Activated CD8-positive, alpha-beta T cell treated with anti-CD3 and anti-CD28 coated beads, Interleukin-2, amount 10 ng/mL, durations not matched to agents 7 days and 5 days (primary cell): ENCODE measurements at regions not wholly inside any gene's neighbourhood (a gene's known extent, or its start where the extent isn't known, plus 50 kb on each side); places are given as distances from the start of the nearest gene placed in this dataset.

Source experiments
- ATAC-seq: fragments of 150-1000 bp; cut with Tn5 transposase; one replicate; pipeline ENCODE4 v1.10.0; 2021; ENCODE audit warnings: moderate library complexity
- CTCF ChIA-PET: fragments of 350-600 bp; sonication (Branson Sonifier 250); formaldehyde crosslinking; loops from one replicate; lab custom pipeline; 2021; ENCODE audit warnings: antibody characterized with exemption; lab: Charles Lee
- POLR2A ChIA-PET: fragments of 350-600 bp; sonication (Branson Sonifier 250); formaldehyde crosslinking; loops from one replicate; lab custom pipeline; 2021; ENCODE audit warnings: antibody characterized with exemption; lab: Charles Lee
- DNase-seq: peaks from one replicate; pipeline ENCODE4 v3.0.0-alpha.2; 2020
- H3K27ac Mint-ChIP-seq: one replicate; pipeline ENCODE4 v1.8.0; 2021; ENCODE audit warnings: mild to moderate bottlenecking, mixed read lengths
- H3K27me3 Mint-ChIP-seq: one replicate; pipeline ENCODE4 v1.8.0; 2021; ENCODE audit warnings: low read depth, mixed read lengths
- H3K36me3 Mint-ChIP-seq: one replicate; pipeline ENCODE4 v1.8.0; 2021; ENCODE audit warnings: low read depth, mixed read lengths
- H3K4me1 Mint-ChIP-seq: one replicate; pipeline ENCODE4 v1.8.0; 2021; ENCODE audit warnings: low read depth, mixed read lengths
- H3K4me3 Mint-ChIP-seq: one replicate; pipeline ENCODE4 v1.8.0; 2021; ENCODE audit warnings: mild to moderate bottlenecking, mixed read lengths
- H3K9me3 Mint-ChIP-seq: one replicate; pipeline ENCODE4 v1.8.0; 2022; ENCODE audit warnings: mixed read lengths; ENCODE audit not compliant: insufficient read depth

DNA sequence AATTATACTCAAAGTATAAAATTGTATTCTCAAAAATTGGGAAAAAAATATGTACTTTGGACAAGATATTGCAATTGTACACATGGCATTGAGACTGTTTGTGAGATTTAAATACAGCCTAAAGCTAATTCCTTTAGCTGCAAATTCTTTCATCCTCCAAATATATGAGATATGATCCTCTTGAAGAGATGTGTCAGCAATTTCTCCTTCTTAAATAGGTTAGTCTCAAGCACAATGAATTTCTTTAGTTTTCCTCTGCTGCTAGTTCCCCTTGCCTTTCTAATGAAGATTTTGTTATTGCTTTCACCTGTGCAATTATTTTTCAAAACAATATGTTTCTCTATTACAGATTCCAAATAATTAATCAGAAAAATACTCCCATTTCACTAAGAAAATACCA is 153.4 kb upstream of the GULP1 start:
- POLR2A ChIA-PET: no interaction called here
- no peak overlapping the region for H3K4me3 Mint-ChIP-seq
- DNase-seq (no peak), ATAC-seq (no peak)
- H3K4me1 Mint-ChIP-seq: no peaks in the 10 kb centered on the region
- no peak overlapping the region for H3K27ac Mint-ChIP-seq
- CTCF ChIA-PET: no interaction called here
- H3K27me3 Mint-ChIP-seq: no peaks in the 10 kb centered on the region
- no peaks in the 10 kb centered on the region for H3K36me3 Mint-ChIP-seq
- H3K9me3 Mint-ChIP-seq: no peaks in the 10 kb centered on the region

- no peak for DNase-seq
- H3K4me1 Mint-ChIP-seq: no peaks in the 10 kb centered on the region
- no peaks in the 10 kb centered on the region for H3K9me3 Mint-ChIP-seq
- no peaks in the 10 kb centered on the region for H3K36me3 Mint-ChIP-seq
- no peak overlapping the region for H3K27ac Mint-ChIP-seq
- no peak overlapping the region for H3K4me3 Mint-ChIP-seq
- ATAC-seq: no peak
- ChIA-PET CTCF (interaction anchor here (1.1 kb wide), 1 partner anchor 10 kb away, joined by 3 read pairs; no protein-coding TSS in a partner anchor), POLR2A (no interaction called here)
- no peaks in the 10 kb centered on the region for H3K27me3 Mint-ChIP-seq
These were observed 149.6 kb upstream of the GULP1 start for GRCh38 chr2:188142088-188142487.

GRCh38 chr2:188142636-188143295 is 148.9 kb upstream of the GULP1 start:
- POLR2A ChIA-PET: no interaction called here
- no peaks in the 10 kb centered on the region for H3K36me3 Mint-ChIP-seq
- no peak overlapping the region for H3K27ac Mint-ChIP-seq
- H3K4me1 Mint-ChIP-seq: no peaks in the 10 kb centered on the region
- no peak overlapping the region for H3K4me3 Mint-ChIP-seq
- no peaks in the 10 kb centered on the region for H3K9me3 Mint-ChIP-seq
- DNase-seq (no peak), ATAC-seq (no peak)
- CTCF ChIA-PET: interaction anchor here (1.1 kb wide), 1 partner anchor 10 kb away, joined by 3 read pairs; no protein-coding TSS in a partner anchor
- H3K27me3 Mint-ChIP-seq: no peaks in the 10 kb centered on the region

- no peak overlapping the region for H3K27ac Mint-ChIP-seq
- CTCF ChIA-PET: no interaction called here
- H3K4me1 Mint-ChIP-seq: no peaks in the 10 kb centered on the region
- H3K27me3 Mint-ChIP-seq: no peaks in the 10 kb centered on the region
- no peaks in the 10 kb centered on the region for H3K36me3 Mint-ChIP-seq
- POLR2A ChIA-PET: no interaction called here
- ATAC-seq (no peak), DNase-seq (no peak)
- no peaks in the 10 kb centered on the region for H3K9me3 Mint-ChIP-seq
- no peak overlapping the region for H3K4me3 Mint-ChIP-seq
These were observed 145.8 kb upstream of the GULP1 start for GRCh38 chr2:188145885-188146284.

- Mint-ChIP-seq H3K4me1 (no peaks in the 10 kb centered on the region), H3K4me3 (no peak overlapping the region), H3K9me3 (no peaks in the 10 kb centered on the region), H3K36me3 (no peaks in the 10 kb centered on the region), H3K27ac (no peak overlapping the region), H3K27me3 (no peaks in the 10 kb centered on the region)
- CTCF ChIA-PET: no interaction called here
- POLR2A ChIA-PET: no interaction called here
- no peak for ATAC-seq
- DNase-seq: no peak
These were observed 144.8 kb upstream of the GULP1 start for GRCh38 chr2:188146888-188147287.

- H3K4me3 Mint-ChIP-seq: no peak overlapping the region
- POLR2A ChIA-PET: no interaction called here
- no peaks in the 10 kb centered on the region for H3K27me3 Mint-ChIP-seq
- no peak overlapping the region for H3K27ac Mint-ChIP-seq
- no peak for DNase-seq
- no peaks in the 10 kb centered on the region for H3K9me3 Mint-ChIP-seq
- H3K4me1 Mint-ChIP-seq: no peaks in the 10 kb centered on the region
- CTCF ChIA-PET: no interaction called here
- no peak for ATAC-seq
- H3K36me3 Mint-ChIP-seq: no peaks in the 10 kb centered on the region
These were observed 140.0 kb upstream of the GULP1 start for GRCh38 chr2:188151670-188152069.

DNA sequence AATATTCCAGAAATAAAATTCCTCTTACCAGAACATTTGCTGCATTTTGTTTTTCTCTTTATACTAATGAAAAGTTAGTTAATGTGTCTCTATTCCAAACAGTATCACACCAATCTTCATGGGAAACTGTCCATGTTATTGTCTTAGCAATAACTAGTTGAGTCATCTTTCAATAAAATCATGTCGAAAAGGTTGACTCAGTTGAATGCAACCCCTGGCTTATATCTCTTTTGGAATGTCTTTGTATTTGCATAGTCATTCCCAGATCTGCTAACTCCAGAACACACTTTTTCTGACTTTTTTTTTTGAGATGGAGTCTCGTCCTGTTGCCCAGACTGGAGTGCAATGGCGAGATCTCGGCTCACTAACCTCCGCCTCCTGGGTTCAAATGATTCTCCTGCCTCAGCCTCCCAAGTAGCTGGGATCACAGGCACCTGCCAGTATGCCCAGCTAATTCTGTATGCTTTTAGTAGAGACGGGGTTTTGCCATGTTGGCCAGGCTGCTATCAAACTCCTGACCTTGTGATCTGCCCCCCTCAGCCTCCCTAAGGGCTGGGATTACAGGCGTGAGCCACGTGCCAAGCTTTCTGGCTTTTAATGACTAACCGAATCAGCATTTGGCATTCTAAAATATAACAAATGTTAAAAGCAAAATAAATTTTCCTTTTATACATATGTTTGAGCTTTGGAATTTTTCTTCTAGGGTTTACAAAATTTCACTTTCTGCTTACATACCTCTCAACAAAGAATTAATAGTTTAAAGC is 133.2 kb upstream of the GULP1 start:
- H3K27me3 Mint-ChIP-seq: no peaks in the 10 kb centered on the region
- no peak overlapping the region for H3K27ac Mint-ChIP-seq
- H3K9me3 Mint-ChIP-seq: no peaks in the 10 kb centered on the region
- ChIA-PET POLR2A (no interaction called here), CTCF (no interaction called here)
- no peak for ATAC-seq
- no peak overlapping the region for H3K4me3 Mint-ChIP-seq
- no peaks in the 10 kb centered on the region for H3K36me3 Mint-ChIP-seq
- H3K4me1 Mint-ChIP-seq: no peaks in the 10 kb centered on the region
- no peak for DNase-seq

DNA sequence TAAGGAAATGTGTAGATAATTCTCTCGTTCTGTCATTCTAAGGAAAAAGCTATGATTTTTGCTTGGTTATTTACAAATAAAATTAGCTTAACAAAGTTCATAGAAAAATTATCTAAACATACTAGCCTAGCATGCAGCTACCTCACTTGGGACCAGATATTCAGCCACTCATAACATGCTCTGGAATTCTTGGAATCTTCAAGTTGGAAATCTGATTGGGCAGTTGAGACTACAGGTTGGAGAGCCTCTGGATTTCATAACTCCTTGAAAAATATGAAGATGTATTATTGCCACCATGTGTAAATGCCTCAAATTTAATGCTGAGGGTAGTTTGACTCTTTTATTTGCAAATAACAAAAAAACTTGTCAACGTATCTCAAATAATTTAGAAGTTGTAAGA is 132.2 kb upstream of the GULP1 start:
- Mint-ChIP-seq H3K9me3 (no peaks in the 10 kb centered on the region), H3K4me1 (no peaks in the 10 kb centered on the region), H3K27me3 (no peaks in the 10 kb centered on the region), H3K27ac (no peak overlapping the region), H3K36me3 (no peaks in the 10 kb centered on the region), H3K4me3 (no peak overlapping the region)
- no peak for ATAC-seq
- no peak for DNase-seq
- ChIA-PET POLR2A (no interaction called here), CTCF (no interaction called here)

DNA sequence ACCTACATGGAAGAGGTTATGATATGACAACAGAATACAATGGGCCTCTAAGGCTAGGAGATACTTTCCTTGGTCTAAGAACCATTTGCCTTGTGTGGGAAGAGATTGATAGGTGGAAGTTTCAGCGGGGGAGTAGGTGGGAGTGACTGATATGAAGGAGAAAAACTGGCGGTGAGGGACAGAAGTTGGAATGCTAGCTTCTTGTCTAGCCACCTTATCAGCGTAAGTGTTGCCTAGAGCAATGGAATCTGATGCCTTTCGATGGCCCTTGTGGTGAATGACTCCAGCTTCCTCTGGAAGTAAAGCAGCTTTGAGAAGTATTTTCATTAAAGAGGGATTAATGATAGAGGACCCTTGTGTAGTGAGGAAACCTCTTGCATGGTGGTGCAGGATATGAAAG is 121.3 kb upstream of the GULP1 start:
- Mint-ChIP-seq H3K27ac (no peak overlapping the region), H3K36me3 (no peaks in the 10 kb centered on the region), H3K27me3 (no peaks in the 10 kb centered on the region), H3K4me1 (no peaks in the 10 kb centered on the region), H3K9me3 (peaks cover 11% of the 10 kb centered on the region), H3K4me3 (no peak overlapping the region)
- ATAC-seq: no peak
- no peak for DNase-seq
- POLR2A ChIA-PET: no interaction called here
- CTCF ChIA-PET: no interaction called here

DNA sequence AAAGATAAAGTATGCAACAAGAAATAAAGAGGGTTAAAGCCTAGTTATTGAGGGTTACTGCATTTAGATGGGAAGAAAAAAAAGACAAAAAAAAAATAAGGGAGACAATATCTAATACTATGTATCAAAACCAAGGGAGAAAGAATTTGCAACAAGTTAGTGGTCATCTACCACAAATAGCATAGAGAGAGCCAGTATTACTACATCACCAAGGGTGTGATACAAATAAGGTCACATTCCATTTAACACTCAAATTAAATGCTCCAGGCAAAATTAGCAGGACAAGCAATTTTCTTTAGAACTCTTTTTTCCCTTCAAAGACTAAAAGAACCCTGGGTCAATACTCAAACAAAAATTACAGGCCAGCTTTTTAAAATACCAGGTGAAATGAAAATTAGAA is 115.1 kb upstream of the GULP1 start:
- ChIA-PET POLR2A (no interaction called here), CTCF (no interaction called here)
- Mint-ChIP-seq H3K4me3 (no peak overlapping the region), H3K27ac (no peak overlapping the region), H3K36me3 (no peaks in the 10 kb centered on the region), H3K4me1 (no peaks in the 10 kb centered on the region), H3K27me3 (no peaks in the 10 kb centered on the region), H3K9me3 (peaks cover 9% of the 10 kb centered on the region)
- DNase-seq (no peak), ATAC-seq (no peak)

DNA sequence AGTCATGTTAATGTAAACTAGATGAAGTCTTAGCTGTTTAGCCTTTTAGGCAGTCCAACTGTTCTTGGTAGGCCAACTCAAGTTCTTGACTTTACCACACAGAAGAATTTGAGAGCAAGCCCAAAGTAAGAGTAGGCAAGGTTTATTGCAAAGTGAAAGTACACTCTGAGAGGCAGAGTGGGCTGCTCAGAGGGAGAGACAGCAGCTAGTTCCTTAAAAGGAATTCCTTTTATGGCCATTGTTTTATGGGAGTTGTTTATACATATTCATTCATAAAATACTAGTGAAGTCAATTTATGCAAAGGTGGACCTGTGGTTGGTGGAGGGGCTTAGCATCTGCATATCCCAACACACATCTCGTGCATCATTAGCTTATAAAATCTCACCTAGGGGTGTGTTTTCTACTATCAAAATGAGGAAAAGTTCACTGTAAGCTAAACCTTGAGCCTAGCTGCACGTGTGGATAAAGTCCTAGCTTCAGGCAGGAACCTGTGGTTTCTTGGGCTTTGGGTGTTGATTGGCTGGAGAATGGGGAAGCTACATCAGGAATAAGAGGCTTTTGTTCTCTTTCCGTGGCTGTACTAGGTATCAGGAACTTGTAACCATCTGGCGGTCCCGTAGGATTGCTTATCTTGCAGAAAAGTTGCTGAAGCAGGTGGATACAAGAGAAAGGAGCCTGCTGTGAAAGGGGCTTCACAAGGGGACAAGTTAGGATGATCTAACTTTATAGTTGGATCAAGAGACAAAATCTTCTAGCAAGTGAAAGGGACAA is 110.4 kb upstream of the GULP1 start:
- Mint-ChIP-seq H3K4me3 (no peak overlapping the region), H3K36me3 (no peaks in the 10 kb centered on the region), H3K4me1 (no peaks in the 10 kb centered on the region), H3K27ac (no peak overlapping the region), H3K27me3 (no peaks in the 10 kb centered on the region), H3K9me3 (no peaks in the 10 kb centered on the region)
- ChIA-PET POLR2A (no interaction called here), CTCF (no interaction called here)
- DNase-seq: no peak
- no peak for ATAC-seq

DNA sequence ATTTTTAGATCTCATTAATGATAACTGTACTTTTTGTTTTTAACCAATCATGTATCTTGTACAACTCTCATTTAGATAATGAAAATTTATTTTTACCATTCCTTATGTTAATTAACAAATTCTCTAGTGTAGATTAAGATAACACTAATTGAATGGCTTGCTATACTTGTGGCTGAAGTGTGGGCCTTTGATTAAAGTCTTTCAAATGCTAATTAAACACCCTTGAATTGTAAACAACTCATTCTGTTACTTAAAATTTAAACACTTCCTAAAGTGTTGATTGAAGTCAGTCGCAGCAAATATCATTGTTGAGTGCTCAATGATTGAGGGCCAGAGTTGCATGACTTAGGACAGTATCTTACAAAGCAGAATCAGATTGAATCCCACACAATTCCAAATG is 109.8 kb upstream of the GULP1 start:
- H3K27me3 Mint-ChIP-seq: no peaks in the 10 kb centered on the region
- no peaks in the 10 kb centered on the region for H3K4me1 Mint-ChIP-seq
- no peaks in the 10 kb centered on the region for H3K9me3 Mint-ChIP-seq
- ChIA-PET POLR2A (no interaction called here), CTCF (no interaction called here)
- ATAC-seq (no peak), DNase-seq (no peak)
- H3K4me3 Mint-ChIP-seq: no peak overlapping the region
- H3K36me3 Mint-ChIP-seq: no peaks in the 10 kb centered on the region
- no peak overlapping the region for H3K27ac Mint-ChIP-seq
